HG03196 (cell line): ENCODE measurements at regions not wholly inside any gene's neighbourhood (a gene's known extent, or its start where the extent isn't known, plus 50 kb on each side); places are given as distances from the start of the nearest gene placed in this dataset.
A peak's percentile ranks its signal among the peaks of the same experiment; 100 is the strongest.
"Not testable (repeated sequence)": the region's sequence is repeated elsewhere in the genome, so short reads cannot be mapped to it uniquely, and the experiment has no call there.

ENCODE experiments used
- ATAC-seq: cut with Tn5 transposase; IDR thresholded peaks from one replicate; pipeline ENCODE4 v1.9.1; 2021; ENCODE audit not compliant: unreplicated experiment

GRCh38 chr2:64277101-64277849 is 133.1 kb upstream of the PELI1 start:
- no peak for ATAC-seq

- not testable (repeated sequence) for ATAC-seq
Observed at GRCh38 chr2:64280812-64281211, 136.6 kb upstream of the PELI1 start.

GRCh38 chr2:64283006-64283570 is 138.9 kb upstream of the PELI1 start:
- ATAC-seq = peak; percentile 39

GRCh38 chr2:64283641-64284361 is 139.6 kb upstream of the PELI1 start:
- peak; percentile 75 for ATAC-seq

- ATAC-seq = no peak
Observed at GRCh38 chr2:64284751-64285150, 140.5 kb upstream of the PELI1 start.

- ATAC-seq = no peak
Observed at GRCh38 chr2:64287202-64287740, 143.1 kb upstream of the PELI1 start.

- ATAC-seq = no peak
Observed at GRCh38 chr2:64288321-64289193, 144.3 kb upstream of the PELI1 start.

GRCh38 chr2:64289251-64289650 is 145.0 kb upstream of the PELI1 start:
- no peak for ATAC-seq

- no peak for ATAC-seq
Observed at GRCh38 chr2:64289737-64290136, 145.5 kb upstream of the PELI1 start.

- no peak for ATAC-seq
Observed at GRCh38 chr2:64291181-64291580, 147.0 kb upstream of the PELI1 start.

- ATAC-seq = peak; percentile 63
Observed at GRCh38 chr2:64295326-64296139, 151.3 kb upstream of the PELI1 start.

- ATAC-seq = no peak
Observed at GRCh38 chr2:64296140-64296480, 151.9 kb upstream of the PELI1 start.

- ATAC-seq = no peak
Observed at GRCh38 chr2:64296695-64297346, 152.6 kb upstream of the PELI1 start.

GRCh38 chr2:64298161-64298560 is 153.9 kb upstream of the PELI1 start:
- no peak for ATAC-seq

- no peak for ATAC-seq
Observed at GRCh38 chr2:64300066-64300465, 153.9 kb upstream of the LGALSL start.

GRCh38 chr2:64303250-64303649 is 150.7 kb upstream of the LGALSL start:
- ATAC-seq = no peak

GRCh38 chr2:64307421-64307820 is 146.5 kb upstream of the LGALSL start:
- no peak for ATAC-seq

- ATAC-seq = no peak
Observed at GRCh38 chr2:64311191-64311910, 142.6 kb upstream of the LGALSL start.
